GM19023 (cell line): ENCODE measurements at regions not wholly inside any gene's neighbourhood (a gene's known extent, or its start where the extent isn't known, plus 50 kb on each side); places are given as distances from the start of the nearest gene placed in this dataset.
"Not testable (repeated sequence)": the region's sequence is repeated elsewhere in the genome, so short reads cannot be mapped to it uniquely, and the experiment has no call there.

Experiments
- ATAC-seq: cut with Tn5 transposase; IDR thresholded peaks from one replicate; pipeline ENCODE4 v1.9.1; 2021; ENCODE audit warnings: mild to moderate bottlenecking, moderate library complexity; ENCODE audit not compliant: unreplicated experiment

DNA sequence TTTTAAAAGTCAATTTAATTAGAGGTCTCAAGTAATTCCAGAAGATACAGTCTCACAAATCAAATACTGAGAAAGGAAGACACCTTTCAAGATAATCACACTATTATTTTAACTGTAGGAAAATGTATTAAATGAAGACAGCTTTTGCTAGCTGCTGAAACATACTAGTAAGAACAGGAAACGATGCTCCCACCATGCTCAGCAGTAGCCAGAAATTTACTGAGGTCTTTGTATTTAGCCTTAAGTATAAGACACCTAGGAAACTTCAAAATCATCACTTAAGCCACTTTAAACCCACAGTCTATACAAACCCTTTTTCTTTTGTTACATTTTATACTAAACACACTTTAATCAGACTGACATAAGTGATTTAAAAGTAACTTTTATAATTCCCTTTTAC lies 72.7 kb upstream of the NPIPB12 start:
- ATAC-seq: not testable (repeated sequence)

- not testable (repeated sequence) for ATAC-seq
These were observed 75.6 kb upstream of the NPIPB12 start for GRCh38 chr16:29581764-29582163.

- ATAC-seq: not testable (repeated sequence)
These were observed 71.1 kb upstream of the SPN start for GRCh38 chr16:29591919-29592318.

- ATAC-seq: peak; percentile 60
These were observed 68.7 kb upstream of the SPN start for GRCh38 chr16:29594269-29594925.

- ATAC-seq: peak; percentile 71
These were observed 67.9 kb upstream of the SPN start for GRCh38 chr16:29594926-29595838.

- not testable (repeated sequence) for ATAC-seq
These were observed 66.0 kb upstream of the SPN start for GRCh38 chr16:29597030-29597429.

DNA sequence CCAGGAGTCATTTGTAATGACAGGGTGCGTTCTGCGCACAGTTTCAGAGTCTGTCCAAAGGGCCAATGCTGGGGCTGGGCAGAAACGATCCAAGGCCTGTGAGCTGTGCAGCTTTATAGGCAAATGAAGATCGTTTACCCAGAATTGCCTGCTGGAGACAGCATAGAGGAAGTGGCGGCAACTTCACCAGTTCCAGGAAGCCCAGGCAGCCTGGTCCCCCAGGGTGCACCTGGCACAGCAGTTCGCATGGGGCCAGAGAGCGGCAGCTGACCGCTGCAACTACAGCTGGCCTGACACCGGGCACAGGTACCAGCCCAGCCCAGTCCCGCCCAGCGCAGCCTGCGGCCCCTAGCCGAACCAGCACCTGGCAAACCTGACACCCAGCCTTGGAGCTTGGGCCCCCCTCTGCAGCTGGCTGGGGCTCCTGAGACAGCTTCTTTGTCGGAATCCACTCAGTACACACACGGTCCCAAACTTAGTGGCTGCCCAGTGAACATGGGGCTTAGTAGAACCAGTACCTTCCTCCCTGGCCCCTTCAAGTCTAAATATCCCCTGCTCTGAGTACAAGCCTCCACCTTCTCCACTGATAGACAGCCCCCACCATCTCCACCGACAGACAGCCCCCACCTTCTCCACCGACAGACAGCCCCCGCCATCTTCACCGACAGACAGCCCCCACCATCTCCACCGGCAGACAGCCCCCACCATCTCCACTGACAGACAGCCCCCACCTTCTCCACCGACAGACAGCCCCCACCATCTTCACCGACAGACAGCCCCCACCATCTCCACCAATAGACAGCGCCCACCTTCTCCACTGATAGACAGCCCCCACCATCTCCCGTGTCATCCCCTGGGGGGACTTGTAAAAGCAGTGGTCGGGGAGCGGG lies 62.7 kb upstream of the SPN start:
- peak; percentile 32 for ATAC-seq

- not testable (repeated sequence) for ATAC-seq
These were observed 60.8 kb upstream of the SPN start for GRCh38 chr16:29602247-29602625.

GRCh38 chr16:29602683-29603088 lies 60.4 kb upstream of the SPN start:
- not testable (repeated sequence) for ATAC-seq

DNA sequence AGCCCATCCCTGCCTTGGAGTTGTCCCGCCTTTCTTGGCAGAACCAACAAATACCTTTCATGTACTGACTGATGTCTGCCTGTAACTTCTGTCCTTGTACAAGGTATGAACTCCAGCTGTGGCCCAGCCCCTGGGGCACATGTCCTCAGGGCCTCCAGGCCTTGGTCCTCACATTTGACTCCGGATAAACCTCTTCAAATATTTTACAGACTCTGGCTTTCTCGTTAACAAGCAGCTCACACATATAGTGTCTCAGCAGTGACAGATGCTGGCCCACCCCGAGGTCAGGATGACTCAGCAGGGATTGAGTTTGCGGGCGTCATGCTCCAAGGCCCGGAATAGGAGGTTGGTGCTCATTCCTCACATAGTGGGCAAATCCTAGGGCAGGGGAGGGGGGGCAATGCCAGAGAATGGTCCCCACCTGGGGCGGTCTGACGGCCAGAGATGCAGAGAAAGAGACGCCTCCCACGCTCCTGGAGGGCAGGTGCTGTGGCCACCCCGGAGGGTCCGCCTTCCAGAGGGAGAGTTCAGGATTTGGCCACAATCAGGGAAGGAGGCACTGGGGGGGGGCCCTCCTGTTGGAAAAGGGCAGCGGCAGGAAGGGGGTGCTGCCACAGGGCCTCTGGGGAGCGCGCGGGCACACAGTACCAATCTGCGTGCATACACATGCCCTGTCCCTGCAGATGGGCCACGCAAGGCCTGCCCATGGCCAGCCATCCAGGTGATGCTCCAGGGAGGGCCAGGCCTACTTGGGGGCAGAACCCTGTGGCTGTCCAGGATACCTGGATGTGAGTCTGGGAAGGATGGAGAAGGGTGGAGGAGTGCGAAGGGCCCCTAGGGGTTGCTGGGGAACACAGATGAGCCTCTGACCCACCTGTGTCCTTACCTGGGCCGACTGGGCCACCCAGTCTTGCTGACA lies 58.2 kb upstream of the SPN start:
- ATAC-seq: not testable (repeated sequence)

GRCh38 chr16:29605593-29606205 lies 57.3 kb upstream of the SPN start:
- not testable (repeated sequence) for ATAC-seq

DNA sequence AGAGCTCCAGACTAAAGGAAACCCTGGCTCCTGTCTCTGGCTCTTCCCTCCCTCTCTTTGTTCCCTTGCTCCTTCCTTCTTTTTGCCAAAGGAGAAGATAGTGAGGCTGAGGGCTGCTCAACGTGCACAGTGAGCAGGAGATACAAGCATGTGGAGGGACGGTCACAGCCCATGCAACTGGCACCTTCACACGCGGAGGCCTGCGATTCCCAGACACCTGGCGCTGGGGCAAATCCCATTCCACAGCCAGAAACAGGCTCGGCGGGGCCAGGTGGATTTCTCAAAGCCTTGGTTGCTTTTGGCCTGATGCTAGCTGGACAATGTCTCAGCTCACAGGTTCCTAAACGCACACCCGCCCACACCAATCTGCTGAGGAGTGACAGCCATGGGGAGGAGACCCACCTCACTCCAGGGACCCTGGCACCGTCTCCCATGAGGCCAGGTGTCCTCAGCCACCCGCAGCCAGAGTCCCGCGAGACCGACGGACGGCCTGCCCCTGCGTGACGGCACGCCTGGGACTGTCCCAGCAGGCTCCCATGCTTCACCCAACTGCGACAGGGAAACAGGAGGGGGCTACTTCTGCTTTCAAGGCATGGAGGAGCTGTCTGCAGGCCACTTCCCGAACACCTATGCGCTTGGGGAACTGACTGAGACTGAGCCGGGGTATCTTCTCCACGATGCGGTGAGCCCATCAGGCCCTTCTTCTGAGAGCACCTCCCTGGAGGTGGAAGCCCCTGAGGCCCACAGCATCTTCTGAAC lies 56.2 kb upstream of the SPN start:
- not testable (repeated sequence) for ATAC-seq

GRCh38 chr16:29607428-29607823 lies 55.6 kb upstream of the SPN start:
- not testable (repeated sequence) for ATAC-seq

DNA sequence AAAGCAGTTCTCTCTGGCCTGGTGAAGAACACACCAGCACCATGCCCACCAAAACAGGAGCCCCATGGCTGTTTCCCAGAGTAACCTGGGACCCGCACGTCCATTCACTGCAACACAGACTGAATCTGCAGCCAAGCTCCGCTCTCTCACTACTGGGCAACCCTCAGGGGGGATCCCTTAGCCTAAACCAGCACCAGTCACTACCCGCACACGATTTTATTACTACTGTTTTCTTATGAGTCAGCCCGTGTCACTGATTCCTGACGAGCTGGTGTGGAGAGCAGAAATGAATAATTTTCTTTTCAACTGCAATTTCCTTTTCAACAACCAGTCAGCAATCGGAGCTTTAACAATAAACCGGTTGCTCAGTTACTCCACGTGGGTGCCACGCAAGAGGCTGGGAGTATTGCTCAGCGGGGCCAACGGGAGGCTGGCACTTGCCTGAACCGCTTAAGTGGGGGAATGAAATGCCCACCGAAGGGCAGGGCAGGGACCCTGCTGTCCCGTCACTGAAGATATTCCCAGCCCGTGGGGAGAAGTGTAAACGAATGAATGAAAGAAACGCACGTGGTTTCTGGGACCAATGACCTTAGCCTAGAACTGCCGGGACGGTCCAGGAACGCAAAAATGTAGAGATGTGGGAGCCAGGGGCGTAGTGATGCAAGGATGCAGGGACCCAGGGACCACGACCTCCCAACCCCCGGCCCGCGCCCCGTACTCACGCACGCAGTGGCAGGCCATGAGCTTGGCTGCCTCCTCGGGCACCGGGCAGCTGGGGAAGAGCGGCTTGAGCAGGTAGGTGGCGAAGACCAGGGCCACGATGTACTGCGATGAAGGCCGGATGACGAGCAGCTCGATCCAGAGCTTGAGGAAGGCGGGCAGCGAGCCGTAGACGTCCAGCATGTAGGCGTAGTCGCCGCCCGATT lies 50.4 kb upstream of the SPN start:
- ATAC-seq: peak; percentile 32
